ENCODE measurements at regions not wholly inside any gene's neighbourhood (a gene's known extent, or its start where the extent isn't known, plus 50 kb on each side); places are given as distances from the start of the nearest gene placed in this dataset.

GRCh38 chr14:83196236-83196635 lies 1662.6 kb upstream of the SEL1L start:
- Histone ChIP-seq H3K36me3 (ENCODE audit: control insufficient read depth in 4 of 4, insufficient read depth in 4 of 4, low read length in 4 of 4) (no peaks in the 10 kb centered on the region), H3K9me3 (ENCODE audit: control insufficient read depth in 4 of 4, insufficient read depth in 3 of 4, low read length in 3 of 4) (no peaks in the 10 kb centered on the region), H3K27me3 (ENCODE audit: control insufficient read depth in 3 of 3, insufficient read depth in 3 of 3, low read length in 2 of 3) (no peaks in the 10 kb centered on the region), H3K9ac (ENCODE audit: insufficient read depth in 1 of 2, low read length in 2 of 2) (no peak overlapping the region), H3K27ac (ENCODE audit: low read depth in 1 of 2, low read length in 1 of 2) (no peak overlapping the region), H3K4me3 (no peak overlapping the region), H3K4me1 (ENCODE audit: control insufficient read depth in 5 of 5, insufficient read depth in 5 of 5, low read length in 5 of 5) (no peaks in the 10 kb centered on the region)
- DNase-seq (no peak), ATAC-seq (ENCODE audit: insufficient read depth, low FRiP score) (no peak)
- TF ChIP-seq, protein P1, sequence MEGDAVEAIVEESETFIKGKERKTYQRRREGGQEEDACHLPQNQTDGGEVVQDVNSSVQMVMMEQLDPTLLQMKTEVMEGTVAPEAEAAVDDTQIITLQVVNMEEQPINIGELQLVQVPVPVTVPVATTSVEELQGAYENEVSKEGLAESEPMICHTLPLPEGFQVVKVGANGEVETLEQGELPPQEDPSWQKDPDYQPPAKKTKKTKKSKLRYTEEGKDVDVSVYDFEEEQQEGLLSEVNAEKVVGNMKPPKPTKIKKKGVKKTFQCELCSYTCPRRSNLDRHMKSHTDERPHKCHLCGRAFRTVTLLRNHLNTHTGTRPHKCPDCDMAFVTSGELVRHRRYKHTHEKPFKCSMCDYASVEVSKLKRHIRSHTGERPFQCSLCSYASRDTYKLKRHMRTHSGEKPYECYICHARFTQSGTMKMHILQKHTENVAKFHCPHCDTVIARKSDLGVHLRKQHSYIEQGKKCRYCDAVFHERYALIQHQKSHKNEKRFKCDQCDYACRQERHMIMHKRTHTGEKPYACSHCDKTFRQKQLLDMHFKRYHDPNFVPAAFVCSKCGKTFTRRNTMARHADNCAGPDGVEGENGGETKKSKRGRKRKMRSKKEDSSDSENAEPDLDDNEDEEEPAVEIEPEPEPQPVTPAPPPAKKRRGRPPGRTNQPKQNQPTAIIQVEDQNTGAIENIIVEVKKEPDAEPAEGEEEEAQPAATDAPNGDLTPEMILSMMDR (IDR thresholded peaks at IDR 0.05; ENCODE audit: control extremely low read depth, extremely low read depth), result no peak
- 23 to 43% methylated on average over 1 of the region's 1 CpG for WGBS, 2 donors

DNA sequence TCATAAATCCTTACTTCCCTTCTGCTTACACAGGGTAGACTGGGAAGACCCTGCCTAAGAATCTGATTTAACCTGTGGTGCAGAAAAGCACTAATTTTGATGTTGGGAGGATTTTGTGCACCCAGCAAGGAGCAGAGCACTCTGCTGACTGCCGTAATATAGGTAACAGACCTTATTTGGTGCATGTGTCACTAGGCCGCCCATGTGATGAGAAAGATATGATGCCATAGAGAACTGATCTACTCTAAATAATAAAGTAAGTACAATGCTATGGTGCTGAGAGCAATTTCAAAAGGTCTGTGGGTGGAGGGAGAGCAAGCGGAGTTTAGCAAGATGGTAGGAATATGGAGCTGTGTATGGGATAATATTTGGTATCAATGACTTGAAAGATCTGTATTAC lies 1663.6 kb upstream of the SEL1L start:
- TF ChIP-seq, protein P1 (IDR thresholded peaks at IDR 0.05; ENCODE audit: control extremely low read depth, extremely low read depth), result no peak
- Histone ChIP-seq H3K4me3 (no peak overlapping the region), H3K9me3 (ENCODE audit: control insufficient read depth in 4 of 4, insufficient read depth in 3 of 4, low read length in 3 of 4) (no peaks in the 10 kb centered on the region), H3K9ac (ENCODE audit: insufficient read depth in 1 of 2, low read length in 2 of 2) (no peak overlapping the region), H3K27me3 (ENCODE audit: control insufficient read depth in 3 of 3, insufficient read depth in 3 of 3, low read length in 2 of 3) (no peaks in the 10 kb centered on the region), H3K4me1 (ENCODE audit: control insufficient read depth in 5 of 5, insufficient read depth in 5 of 5, low read length in 5 of 5) (no peaks in the 10 kb centered on the region), H3K27ac (ENCODE audit: low read depth in 1 of 2, low read length in 1 of 2) (no peak overlapping the region), H3K36me3 (ENCODE audit: control insufficient read depth in 4 of 4, insufficient read depth in 4 of 4, low read length in 4 of 4) (no peaks in the 10 kb centered on the region)
- ATAC-seq (ENCODE audit: insufficient read depth, low FRiP score) (no peak), DNase-seq (no peak)
- 63% methylated on average over 3 of the region's 3 CpGs for WGBS, 2 donors

GRCh38 chr14:83207550-83207949 lies 1673.9 kb upstream of the SEL1L start:
- no peak overlapping the region for H3K4me3 ChIP-seq
- TF ChIP-seq, protein P1 (IDR thresholded peaks at IDR 0.05; ENCODE audit: control extremely low read depth, extremely low read depth), result no peak
- no peaks in the 10 kb centered on the region for H3K9me3 ChIP-seq (ENCODE audit: control insufficient read depth in 4 of 4, insufficient read depth in 3 of 4, low read length in 3 of 4)
- no peaks in the 10 kb centered on the region for H3K36me3 ChIP-seq (ENCODE audit: control insufficient read depth in 4 of 4, insufficient read depth in 4 of 4, low read length in 4 of 4)
- no peaks in the 10 kb centered on the region for H3K4me1 ChIP-seq (ENCODE audit: control insufficient read depth in 5 of 5, insufficient read depth in 5 of 5, low read length in 5 of 5)
- no peaks in the 10 kb centered on the region for H3K27me3 ChIP-seq (ENCODE audit: control insufficient read depth in 3 of 3, insufficient read depth in 3 of 3, low read length in 2 of 3)
- no peak for DNase-seq
- no peak for ATAC-seq (ENCODE audit: insufficient read depth, low FRiP score)
- no peak overlapping the region for H3K9ac ChIP-seq (ENCODE audit: insufficient read depth in 1 of 2, low read length in 2 of 2)
- no peak overlapping the region for H3K27ac ChIP-seq (ENCODE audit: low read depth in 1 of 2, low read length in 1 of 2)
- 78 to 85% methylated on average over 1 of the region's 1 CpG for WGBS, 2 donors

DNA sequence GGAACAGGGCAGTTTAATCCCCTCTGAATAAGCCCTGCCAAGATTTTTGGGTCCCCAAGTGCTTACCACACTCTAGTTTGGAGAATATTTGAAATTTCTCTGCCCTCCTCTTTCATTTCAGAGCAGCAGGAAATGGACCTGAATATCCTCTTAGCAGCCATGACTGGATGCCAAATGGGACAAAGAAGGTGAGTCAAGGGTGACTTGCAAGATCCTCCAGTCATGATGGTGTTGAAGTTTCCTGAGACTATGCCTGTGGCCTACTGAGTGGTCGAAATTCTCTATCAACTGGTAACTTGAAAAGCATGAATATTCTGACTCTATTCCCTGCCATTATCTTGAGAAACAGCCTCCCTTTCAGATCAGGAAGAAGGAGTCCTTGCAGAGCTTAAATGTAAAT lies 1674.7 kb upstream of the SEL1L start:
- Histone ChIP-seq H3K9me3 (ENCODE audit: control insufficient read depth in 4 of 4, insufficient read depth in 3 of 4, low read length in 3 of 4) (no peaks in the 10 kb centered on the region), H3K4me1 (ENCODE audit: control insufficient read depth in 5 of 5, insufficient read depth in 5 of 5, low read length in 5 of 5) (no peaks in the 10 kb centered on the region), H3K27me3 (ENCODE audit: control insufficient read depth in 3 of 3, insufficient read depth in 3 of 3, low read length in 2 of 3) (no peaks in the 10 kb centered on the region), H3K4me3 (no peak overlapping the region), H3K9ac (ENCODE audit: insufficient read depth in 1 of 2, low read length in 2 of 2) (no peak overlapping the region), H3K27ac (ENCODE audit: low read depth in 1 of 2, low read length in 1 of 2) (no peak overlapping the region), H3K36me3 (ENCODE audit: control insufficient read depth in 4 of 4, insufficient read depth in 4 of 4, low read length in 4 of 4) (no peaks in the 10 kb centered on the region)
- DNase-seq (no peak), ATAC-seq (ENCODE audit: insufficient read depth, low FRiP score) (no peak)
- TF ChIP-seq, protein P1 (IDR thresholded peaks at IDR 0.05; ENCODE audit: control extremely low read depth, extremely low read depth), result no peak
- WGBS, 2 donors, result 66 to 72% methylated on average over 1 of the region's 1 CpG
